NCI-H146 treated with DMSO at 0.1 percent for 48 hours (cell line): ENCODE measurements at regions not wholly inside any gene's neighbourhood (a gene's known extent, or its start where the extent isn't known, plus 50 kb on each side); places are given as distances from the start of the nearest gene placed in this dataset.

Experiments used
- DNase-seq: peaks from one replicate; lab custom pipeline; 2025; ENCODE audit not compliant: unreplicated experiment; lab: John Stamatoyannopoulos, UW

DNA sequence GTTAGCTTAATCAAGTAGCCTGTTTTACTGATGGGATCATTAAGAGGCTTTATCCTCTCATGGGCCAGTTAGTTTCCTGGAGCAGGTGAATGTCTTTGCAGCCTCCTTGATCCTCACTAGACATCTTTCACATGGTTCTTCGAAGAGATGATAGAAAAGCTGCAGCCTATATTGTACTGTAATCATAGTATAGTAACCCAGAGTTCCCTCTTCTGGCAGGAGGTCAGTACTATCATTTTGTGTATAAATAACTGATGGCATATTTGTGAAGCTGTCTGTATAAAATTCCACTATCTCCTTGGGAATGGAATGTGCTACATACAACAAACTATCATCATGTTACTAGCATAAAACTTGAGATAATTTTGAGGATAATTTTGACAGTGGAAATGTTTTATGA is 123.8 kb upstream of the PRPS1L1 start:
- DNase-seq = no peak

DNA sequence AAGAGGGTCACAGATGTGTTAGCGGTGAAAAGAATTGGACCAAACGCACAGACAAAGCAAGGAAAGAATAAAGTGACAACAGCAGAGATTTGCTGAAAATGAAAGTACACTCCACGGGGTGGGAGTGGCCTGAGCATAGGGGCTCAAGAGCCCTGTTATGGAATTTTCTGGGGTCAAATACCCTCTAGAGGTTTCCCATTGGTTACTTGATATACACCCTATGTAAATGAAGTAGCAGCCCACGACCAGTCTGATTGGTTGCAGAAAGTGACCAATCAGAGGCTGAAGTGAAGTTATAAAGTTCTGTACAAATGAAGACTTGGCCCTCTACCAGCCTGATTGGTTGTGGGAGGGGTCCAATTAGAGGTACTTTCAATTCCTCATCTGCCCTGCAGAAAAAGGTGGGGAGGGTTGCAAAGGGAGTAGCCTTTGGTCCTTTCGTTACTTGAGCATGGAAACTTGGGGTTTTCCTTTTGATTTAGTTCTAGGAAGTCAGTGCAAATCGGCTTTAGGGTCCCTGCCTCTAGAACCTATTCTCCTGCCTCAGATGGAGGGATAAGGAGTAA is 125.6 kb upstream of the PRPS1L1 start:
- DNase-seq = no peak

DNA sequence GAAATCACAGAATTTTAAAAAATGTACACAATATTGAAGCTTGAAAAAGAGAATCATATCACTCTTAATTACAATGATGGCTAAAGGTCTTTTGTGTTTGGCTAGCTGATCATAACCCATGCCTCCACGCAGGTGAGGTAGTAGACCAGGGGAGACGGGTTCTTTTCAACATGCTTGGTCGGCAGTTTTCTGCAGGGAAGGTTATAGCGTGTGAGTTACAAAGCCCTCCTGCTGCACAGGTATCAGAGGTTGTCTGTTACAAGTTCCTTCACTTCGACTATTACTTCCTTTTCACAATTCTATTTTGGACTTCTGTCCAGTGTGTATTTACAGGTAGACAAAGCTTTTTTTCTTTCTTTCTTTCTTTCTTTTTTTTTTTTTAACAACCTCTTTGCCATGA is 127.1 kb upstream of the PRPS1L1 start:
- DNase-seq = no peak

DNA sequence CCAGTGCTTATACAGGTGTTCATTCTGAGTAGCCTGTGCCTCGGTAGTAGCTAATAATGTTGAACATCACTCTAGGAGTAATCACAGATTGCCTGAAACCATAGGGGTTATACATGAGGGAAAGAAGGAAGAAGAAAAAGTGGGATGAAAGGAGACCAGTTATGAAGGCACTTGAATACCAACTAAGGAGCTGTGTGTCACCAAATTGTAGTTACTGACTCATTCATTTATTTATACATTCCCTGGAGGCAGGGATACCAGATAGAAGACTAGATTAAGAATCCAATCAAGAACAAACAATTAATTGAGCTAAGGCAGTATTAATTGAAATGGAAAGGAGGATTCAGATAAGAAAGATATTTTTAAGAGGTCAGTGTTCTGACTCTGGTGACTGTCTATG is 129.6 kb upstream of the PRPS1L1 start:
- no peak for DNase-seq

DNA sequence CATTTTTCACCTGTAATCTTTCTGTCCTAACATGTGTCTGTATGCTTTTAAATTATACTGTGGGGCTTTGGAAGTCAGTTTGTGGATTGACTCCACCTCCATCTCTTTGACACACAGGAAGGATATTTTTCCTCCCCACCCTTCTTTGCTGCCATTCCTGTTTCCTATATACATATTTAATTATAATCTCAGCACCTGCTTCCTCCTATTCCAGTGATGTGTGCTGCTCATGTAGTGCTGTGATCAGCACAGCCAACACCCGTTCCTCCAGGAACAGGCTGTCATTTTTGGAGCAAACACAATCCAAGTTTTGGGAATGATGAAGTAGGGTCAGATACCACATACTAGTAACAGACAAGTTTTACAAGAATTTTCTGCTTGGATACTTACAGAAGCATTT is 135.0 kb upstream of the PRPS1L1 start:
- no peak for DNase-seq

DNA sequence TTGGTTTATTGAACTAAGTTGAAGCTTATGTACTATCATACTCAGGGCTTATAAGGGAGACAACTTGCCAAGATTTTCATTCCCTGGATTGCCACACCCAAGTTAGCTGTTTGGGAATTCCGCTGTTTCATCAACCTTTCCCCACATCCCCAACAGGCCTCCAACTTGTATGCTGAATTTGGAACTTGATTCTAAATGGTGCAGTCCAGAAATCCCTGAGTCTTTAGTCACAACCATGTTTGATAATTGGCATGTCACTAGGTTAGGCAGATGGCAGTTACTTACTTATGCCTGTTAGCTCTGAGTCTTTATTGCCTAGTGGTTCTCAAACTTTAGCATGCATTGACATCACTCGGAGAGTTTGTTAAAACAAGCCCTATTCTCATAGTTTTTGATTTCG is 135.4 kb upstream of the PRPS1L1 start:
- DNase-seq = no peak

DNA sequence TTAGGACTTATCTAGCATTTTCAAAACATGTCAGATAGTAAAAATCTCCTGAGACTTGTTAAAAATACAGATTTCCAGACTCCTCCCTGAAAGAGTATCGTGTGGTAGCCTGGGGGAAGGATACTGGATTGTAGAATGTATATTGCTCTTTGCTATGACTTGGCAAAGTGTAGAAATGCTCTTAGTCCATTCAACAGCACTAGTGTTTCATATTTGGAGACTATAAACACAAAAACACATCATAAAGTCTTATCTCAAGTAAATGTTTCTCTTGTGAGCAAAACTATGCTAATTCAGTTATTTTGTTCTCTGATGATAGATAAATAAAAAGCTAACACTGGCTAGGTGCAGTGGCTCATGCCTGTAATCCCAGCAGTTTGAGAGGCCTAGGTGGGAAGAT is 137.5 kb upstream of the PRPS1L1 start:
- DNase-seq = no peak

DNA sequence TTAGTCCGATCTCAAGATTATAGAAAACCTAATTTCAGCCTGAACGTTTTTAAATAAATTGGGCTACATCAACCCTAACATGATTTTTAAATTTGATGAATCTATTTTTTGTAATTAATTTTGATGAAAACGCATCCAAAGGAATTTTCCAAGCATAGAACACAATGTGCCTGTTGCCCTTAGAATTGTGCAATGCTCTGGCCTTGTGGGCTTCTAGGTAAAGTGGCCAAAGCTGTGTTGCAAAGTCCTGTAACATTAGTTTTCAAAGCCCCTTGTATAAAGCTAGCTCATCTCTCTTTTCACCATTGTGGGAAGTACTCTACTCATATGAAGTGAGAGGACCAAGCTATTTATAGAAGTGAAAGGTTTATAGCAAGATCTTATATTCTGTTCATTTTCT is 138.4 kb upstream of the PRPS1L1 start:
- DNase-seq = no peak

DNA sequence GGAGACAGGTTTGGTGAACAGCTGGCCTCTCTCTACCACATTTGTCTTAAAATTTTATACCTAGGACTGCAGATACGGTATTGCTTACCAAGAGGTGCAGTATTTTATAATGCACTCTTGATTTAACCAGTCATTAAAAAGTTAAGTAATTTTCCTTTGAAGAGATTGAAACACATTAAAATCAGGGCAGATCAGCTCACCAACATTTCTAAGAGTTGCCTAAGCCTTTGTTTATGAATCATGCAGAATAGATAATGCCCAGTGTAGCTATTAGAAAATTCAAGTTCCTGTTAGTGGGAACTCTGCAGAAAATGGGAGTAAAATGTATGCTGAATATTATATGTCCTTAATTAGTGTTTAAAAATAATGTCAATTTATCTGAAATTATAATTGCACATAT is 140.2 kb upstream of the PRPS1L1 start:
- DNase-seq = no peak

DNA sequence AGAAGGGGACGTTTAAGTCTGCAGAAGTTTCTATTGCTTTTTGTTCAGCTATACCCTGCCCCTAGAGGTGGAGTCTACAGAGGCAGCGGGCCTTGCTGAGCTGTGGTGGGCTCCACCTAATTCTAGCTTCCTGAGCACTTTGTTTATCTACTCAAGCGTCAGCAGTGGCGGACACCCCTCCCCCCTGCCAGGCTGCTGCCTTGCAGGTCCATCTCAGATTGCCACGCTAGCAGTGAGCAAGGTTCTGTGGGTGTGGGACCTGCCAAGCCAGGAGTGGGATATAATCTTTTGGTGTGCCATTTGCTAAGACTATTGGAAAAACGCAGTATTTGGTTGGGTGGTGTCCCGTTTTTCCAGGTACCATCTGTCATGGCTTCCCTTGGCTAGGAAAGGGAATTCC is 147.3 kb upstream of the PRPS1L1 start:
- no peak for DNase-seq

DNA sequence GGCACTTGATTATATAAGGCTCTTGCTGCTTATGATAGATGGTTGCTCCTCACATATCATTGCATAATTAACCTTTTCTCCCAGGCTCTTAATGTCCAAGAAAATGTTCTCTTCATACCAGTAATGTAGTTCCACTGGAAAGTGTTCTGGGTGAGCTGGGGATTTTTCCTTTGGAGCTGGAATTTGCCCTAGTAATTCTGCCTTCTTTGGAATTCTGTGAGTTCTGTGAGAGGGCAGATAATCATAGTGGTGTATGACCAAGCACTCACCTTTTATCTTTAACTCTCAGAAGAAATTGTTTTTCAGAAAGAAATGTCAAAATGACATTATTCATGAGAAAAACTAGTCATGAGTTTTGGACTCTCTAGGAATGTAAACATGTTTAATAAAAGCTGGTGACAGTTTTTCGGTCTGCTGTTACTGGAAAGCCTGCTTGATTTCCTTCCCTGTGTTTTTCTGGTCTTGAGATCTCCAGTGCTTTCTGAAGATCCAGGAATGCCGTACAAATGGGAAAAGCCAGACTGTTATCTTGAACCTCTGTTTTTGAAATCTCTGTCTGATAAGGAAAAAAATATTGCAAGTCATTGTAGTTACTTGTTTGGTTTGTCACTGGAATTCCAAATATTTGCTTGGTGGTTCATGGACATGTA is 148.3 kb upstream of the PRPS1L1 start:
- no peak for DNase-seq

DNA sequence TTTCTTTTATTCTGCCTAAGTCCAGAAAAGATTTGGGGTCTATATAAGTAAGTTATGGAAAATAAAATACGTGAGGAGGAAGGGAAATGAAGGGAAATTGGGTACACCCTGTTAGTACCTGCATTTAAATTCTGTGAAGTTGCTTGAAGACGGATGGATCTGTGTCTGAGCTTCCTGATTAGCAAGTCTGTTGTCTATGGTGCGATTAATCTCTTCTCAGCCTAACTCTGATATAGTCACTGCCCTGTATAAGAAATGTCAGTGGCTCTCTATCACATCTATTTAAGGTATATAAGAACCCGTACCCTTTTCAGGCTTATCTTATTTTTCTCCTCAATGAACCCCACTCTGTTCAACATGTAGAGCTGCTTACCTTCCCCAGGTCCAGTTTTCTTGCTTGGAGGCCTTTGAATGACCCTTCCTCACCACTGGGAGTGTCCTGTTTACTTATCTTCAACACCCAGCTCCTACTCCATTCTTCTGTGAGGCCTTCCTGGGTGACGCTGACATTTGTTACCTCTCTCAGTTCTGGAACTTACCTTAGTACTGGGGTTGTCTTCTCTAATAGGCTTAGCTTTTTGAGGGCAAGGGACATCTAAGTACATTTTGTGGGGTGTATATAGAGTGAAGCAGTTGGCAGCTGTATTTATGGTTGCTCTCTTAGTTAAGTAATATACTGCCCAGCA is 149.6 kb upstream of the PRPS1L1 start:
- DNase-seq = no peak

DNA sequence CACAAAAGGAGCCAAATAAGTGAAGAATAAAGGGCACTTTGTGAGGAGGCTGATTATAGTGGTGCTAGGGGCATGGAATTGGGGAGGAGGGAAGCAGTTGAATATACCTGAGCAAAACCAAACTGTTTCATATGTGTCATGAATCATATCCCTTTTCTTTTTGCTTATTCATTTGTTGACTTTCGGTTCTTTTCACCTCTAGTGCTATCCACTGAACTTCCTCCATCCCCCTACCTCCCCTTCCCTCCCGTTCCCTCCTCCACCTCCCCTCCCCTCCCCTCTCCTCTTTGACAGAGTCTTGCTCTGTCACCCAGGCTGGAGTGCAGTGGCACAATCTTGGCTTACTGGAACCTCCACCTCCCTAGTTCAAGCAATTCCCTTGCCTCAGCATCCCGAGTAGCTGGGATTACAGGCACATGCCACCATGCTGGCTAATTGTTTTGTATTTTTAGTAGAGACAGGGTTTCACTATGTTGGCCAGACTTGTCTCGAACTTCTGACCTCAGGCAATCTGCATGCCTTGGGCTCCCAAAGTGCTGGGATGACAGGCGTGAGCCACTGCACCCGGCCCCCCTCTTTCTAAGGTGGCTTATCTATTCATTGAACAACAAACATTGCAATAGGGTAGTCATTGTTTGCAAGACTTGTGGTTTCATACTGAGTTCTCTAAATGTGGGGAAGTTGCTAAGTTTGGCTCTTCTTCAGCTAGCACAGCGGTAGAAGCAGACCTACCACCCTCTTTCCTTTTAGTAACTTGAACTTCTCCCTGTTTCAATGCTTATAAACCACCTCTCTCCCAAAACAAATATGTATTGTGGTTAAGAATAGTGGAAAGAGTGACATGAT is 150.4 kb upstream of the PRPS1L1 start:
- no peak for DNase-seq

DNA sequence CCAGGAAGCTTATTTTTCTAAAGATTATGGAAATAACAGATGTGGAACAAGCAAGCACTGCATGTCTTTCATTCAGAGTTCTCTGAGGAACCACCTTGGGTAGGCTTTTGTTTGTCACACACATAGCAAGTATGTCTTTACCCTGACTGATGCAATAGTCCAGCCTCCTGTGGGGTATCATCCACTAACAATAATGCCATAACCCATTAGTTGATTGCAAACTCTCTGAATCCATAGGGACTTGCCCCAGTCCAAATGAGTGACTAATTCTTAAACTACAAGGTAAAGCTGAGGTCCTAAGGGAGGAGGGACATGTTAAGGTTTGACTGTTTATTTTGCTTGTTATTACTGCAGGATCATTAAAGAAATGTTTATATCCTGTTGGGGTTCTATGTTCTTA is 151.4 kb upstream of the PRPS1L1 start:
- DNase-seq = no peak

DNA sequence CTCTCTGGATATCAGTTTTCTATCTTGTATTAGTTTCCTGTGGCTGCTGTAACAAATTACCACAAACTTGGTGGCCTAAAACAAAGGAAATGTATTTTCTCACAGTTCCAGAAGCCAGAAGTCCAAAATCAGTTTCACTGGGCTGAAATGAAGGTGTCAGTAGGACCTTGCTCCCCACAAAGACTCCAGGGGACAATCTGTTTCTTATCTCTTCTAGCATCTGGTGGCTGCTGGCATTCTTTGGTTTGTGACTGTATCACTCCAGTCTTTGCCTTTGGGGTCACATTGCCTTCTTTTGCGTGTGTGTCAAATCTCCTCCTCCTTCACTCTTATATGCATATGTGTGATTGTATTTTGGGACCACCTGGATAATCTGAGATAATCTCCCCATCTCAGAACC is 153.0 kb upstream of the PRPS1L1 start:
- DNase-seq = no peak

DNA sequence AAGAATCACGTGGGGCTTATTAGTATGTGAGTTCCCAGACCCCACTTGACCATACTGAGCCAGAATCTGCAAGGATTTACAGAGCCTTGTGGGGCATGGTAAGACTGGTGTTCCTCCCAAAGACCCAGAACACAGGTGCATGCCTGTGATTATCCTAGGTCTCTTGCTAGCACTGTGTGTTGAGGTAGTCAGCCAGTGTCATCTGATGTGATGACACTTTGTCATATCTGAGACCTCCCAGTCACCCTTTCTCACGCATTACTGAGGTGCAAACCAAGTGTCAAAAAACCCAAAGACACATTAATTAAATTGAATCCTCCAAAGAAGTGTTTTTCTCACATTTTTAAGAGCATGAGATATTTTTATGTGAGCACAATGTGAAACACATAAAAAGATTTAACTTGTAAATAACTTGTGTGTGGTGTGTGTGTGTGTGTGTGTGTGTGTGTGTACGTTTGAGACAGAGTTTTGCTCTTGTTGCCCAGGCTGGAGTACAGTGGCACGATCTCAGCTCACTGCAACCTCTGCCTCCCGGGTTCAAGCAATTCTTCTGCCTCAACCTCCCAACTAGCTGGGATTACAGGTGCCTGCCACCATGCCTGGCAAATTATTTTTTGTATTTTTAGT is 162.0 kb upstream of the PRPS1L1 start:
- DNase-seq = no peak

DNA sequence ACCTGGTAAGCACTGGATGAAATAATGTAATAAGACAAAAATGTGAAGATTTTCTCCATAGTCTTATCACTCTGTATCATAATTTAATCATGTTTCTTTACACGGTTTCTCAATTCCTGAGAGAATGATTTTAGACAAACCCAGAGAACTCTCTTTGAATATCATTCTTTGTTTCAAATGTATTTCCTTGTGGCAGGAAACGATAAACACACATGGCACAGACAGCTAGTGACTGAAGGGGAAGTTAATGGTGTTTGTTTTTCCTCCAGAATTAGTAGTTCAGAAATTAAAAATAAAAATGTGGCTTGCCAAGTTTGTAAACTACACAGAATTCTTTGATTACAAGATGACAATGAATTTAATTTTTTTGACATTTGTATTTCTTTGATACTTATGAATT is 163.7 kb upstream of the PRPS1L1 start:
- no peak for DNase-seq

DNA sequence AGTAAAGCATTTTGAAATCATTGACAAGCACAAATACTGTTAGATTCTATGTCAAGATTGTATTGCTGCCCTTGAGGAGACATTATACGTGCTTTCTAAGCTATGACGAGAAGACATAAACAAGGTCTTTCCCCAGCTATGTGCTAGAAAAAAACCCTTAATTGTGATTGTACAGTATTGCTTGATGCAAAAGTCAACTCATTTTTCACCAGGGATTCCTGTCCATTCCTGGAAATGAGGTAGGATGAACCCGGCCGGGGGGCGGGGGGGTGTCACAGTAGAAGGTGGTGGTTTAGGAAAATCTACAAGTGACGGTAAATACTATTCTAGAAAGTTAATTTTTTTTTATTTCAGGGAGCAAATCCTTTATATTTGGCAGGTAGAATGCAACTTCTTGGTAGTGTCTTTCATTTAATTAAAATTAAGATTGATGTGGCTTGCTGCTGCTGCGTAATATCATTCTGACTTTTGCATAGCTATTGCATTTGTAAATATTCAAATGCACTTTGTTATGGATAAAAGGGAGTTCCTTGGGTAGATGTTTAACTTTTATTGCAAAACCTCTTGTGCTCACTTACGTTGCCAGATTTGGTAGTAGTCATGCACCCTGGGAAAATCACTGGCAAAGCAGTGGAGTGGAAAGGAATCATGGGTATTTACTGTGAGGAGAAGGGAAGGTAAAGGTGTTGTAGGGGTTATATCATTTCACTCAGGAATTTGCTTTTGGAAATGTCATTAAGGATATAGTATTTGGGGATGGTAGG is 164.4 kb upstream of the PRPS1L1 start:
- no peak for DNase-seq

DNA sequence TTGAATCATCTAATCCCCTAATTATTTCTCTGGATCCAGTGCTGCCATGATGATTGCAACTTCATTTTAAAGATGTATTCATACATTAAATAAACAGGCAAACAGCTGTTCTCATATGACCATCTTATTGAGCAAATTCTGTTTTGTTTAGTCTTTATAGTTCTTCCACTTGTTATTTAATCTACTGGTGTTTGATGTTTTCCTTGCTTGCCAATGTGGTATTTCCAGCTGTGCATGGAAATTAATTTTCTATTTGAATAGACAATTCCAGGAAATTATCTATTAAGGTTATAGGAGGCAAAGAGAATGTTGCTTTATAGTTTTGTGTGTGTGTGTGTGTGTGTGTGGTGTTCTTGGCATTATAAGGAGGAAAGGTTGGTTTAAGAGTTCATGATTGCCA is 167.0 kb upstream of the PRPS1L1 start:
- no peak for DNase-seq

DNA sequence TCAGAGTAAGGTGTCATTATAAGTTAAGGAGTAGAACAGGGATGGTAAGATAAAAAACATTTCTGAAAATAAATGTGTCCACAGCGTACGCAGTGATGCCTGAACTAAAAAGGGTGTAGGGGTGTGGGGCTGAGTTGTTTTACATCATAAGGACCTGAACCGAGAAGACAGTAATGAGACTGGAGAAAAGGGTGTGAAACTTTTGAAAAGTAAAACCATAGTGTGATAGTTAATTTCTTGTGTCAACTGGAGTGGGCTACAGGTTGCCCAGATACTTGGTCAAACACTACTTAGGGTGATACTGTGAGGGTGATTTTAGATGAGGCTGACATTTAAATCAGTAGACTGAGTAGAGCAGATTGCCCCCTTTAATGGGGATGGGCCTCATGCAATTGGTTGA is 169.0 kb upstream of the PRPS1L1 start:
- no peak for DNase-seq

DNA sequence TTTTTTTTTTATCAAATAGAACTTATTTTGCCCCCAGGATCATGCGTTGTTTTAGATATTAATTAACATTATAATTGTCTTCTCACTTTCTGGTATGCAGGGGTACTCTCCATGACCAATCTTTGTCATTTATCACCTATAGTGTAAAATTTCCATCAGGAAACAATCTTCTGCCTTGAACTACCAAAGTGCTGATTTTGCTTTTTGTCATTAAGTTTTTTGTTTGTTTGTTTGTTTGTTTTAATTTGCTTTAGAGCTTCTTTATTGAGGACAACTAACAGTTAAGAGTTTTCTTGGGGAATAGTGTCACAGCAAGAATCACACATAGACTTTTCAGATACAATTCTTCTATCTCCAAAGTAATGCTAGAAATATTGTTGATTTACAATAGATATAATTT is 171.2 kb upstream of the PRPS1L1 start:
- no peak for DNase-seq
